Upper lobe of left lung (tissue), 6 donors: ENCODE measurements at regions not wholly inside any gene's neighbourhood (a gene's known extent, or its start where the extent isn't known, plus 50 kb on each side); places are given as distances from the start of the nearest gene placed in this dataset.

ENCODE experiments used
- ATAC-seq, 2 donors: fragments of 200-7000 bp; cut with Tn5 transposase; one replicate each; pipeline ENCODE4 v1.9.1; 2022; ENCODE audit warnings: mild to moderate bottlenecking in 2 of 2, moderate library complexity in 2 of 2; ENCODE audit not compliant: low FRiP score in 2 of 2
- DNase-seq, 2 donors: peaks; one replicate each; pipeline ENCODE4 v3.0.0-alpha.2; 2019 to 2020
- H3K27ac ChIP-seq, 4 donors: fragments of 200-600 bp; sonication (generic); one replicate each; pipeline ENCODE4 v1.5.1; 2016 to 2019
- H3K27me3 ChIP-seq, 4 donors: fragments of 200-600 bp; sonication (generic); one replicate each; pipeline ENCODE4 v1.5.1; 2017 to 2019
- H3K36me3 ChIP-seq, 4 donors: fragments of 200-600 bp; sonication (generic); one replicate each; pipeline ENCODE4 v1.5.1; 2016 to 2019
- H3K4me1 ChIP-seq, 4 donors: fragments of 200-600 bp; sonication (generic); one replicate each; pipeline ENCODE4 v1.5.1; 2018 to 2019
- H3K4me3 ChIP-seq, 4 donors: fragments of 200-600 bp; sonication (generic); one replicate each; pipeline ENCODE4 v1.5.1; 2017 to 2019; ENCODE audit warnings: mild to moderate bottlenecking in 2 of 4, moderate library complexity in 1 of 4
- H3K9me3 ChIP-seq, 4 donors: fragments of 200-600 bp; sonication (generic); one replicate each; pipeline ENCODE4 v1.5.1; 2018 to 2019
- EP300 ChIP-seq, 4 donors: sonication (generic); formaldehyde crosslinking; IDR thresholded peaks; one replicate each; pipeline ENCODE4 v1.5.1; 2017; ENCODE audit warnings: antibody characterized with exemption in 4 of 4, control low read depth in 2 of 4
- POLR2A ChIP-seq, 4 donors: fragments of 450-650 bp; IDR thresholded peaks; one replicate each; pipeline ENCODE4 v1.5.1; 2016 to 2017; ENCODE audit warnings: antibody characterized with exemption in 4 of 4, mild to moderate bottlenecking in 2 of 4
- POLR2AphosphoS5 ChIP-seq, 2 donors: sonication (generic); formaldehyde crosslinking; IDR thresholded peaks; one replicate each; pipeline ENCODE4 v1.5.1; 2017; ENCODE audit warnings: antibody characterized with exemption in 2 of 2
- WGBS, 2 donors: methylation state at CpG; one replicate each; pipeline ENCODE4 v1.1.5; 2017 to 2018; 5-methylcytosine and 5-hydroxymethylcytosine counted together
- TF ChIP-seq, protein P1 (sequence below), 6 experiments: fragments of 450-650 bp in 4 of 6; fragments of 200-600 bp in 2 of 6; sonication (generic) in 2 of 6; IDR thresholded peaks; one replicate each; pipeline ENCODE4 v1.5.1; 2016 to 2019; ENCODE audit warnings: antibody characterized with exemption in 6 of 6
- donor health status: DM: no; HTN: no; CAD: no; lungs with moderate emphysema.
- donor health status: DM: no; HTN: yes; CAD: no; lungs with severe emphysema.

GRCh38 chr9:31573561-31573960 is 810.9 kb upstream of the ACO1 start:
- H3K27me3 ChIP-seq = no peaks in the 10 kb centered on the region
- DNase-seq = no peak
- no peak overlapping the region for H3K4me3 ChIP-seq
- ATAC-seq = no peak
- TF ChIP-seq POLR2A (IDR thresholded peaks at IDR 0.05) (no peak), EP300 (IDR thresholded peaks at IDR 0.05) (no peak), POLR2AphosphoS5 (IDR thresholded peaks at IDR 0.05) (no peak)
- TF ChIP-seq, protein P1, sequence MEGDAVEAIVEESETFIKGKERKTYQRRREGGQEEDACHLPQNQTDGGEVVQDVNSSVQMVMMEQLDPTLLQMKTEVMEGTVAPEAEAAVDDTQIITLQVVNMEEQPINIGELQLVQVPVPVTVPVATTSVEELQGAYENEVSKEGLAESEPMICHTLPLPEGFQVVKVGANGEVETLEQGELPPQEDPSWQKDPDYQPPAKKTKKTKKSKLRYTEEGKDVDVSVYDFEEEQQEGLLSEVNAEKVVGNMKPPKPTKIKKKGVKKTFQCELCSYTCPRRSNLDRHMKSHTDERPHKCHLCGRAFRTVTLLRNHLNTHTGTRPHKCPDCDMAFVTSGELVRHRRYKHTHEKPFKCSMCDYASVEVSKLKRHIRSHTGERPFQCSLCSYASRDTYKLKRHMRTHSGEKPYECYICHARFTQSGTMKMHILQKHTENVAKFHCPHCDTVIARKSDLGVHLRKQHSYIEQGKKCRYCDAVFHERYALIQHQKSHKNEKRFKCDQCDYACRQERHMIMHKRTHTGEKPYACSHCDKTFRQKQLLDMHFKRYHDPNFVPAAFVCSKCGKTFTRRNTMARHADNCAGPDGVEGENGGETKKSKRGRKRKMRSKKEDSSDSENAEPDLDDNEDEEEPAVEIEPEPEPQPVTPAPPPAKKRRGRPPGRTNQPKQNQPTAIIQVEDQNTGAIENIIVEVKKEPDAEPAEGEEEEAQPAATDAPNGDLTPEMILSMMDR (IDR thresholded peaks at IDR 0.05) = no peak
- H3K36me3 ChIP-seq = no peaks in the 10 kb centered on the region
- no peaks in the 10 kb centered on the region for H3K4me1 ChIP-seq
- WGBS, 2 donors = 96 to 100% methylated on average over 2 of the region's 2 CpGs
- H3K27ac ChIP-seq = no peak overlapping the region
- H3K9me3 ChIP-seq = no peaks in the 10 kb centered on the region

DNA sequence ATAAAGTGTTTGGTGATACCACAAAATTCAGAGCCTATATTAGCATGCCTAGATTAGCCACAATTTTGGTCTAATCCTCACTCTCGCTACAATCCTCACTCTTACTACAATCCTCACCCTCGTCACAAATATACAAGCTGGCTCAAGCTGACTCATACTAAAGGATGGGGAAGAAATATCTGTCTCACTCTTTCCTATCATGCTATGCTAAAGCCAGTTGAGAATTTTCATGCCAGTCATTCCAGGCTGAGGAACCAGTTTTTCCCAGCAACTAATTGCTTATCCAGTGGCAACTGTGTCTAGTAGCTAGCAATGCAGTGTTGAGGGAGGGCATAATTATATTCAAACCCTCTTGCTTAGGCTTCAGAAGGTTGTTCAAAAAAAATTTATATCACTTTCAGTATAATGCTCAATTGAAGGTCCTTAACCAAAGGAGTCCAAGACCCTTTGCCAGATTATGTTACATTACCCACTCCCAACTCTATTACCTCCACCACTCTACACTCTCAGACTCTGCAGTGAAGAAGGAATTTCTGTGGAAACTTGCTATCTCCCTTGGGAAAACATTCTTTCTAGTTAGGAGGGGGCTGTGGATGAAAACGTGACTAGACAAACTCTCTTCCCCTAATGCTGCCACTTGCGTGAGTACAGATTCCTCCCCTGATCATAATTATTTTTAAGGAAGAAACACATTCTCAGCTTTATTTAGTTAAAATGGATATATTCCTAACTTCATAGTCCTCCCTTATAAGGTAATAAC is 810.3 kb upstream of the ACO1 start:
- DNase-seq (no peak), ATAC-seq (no peak)
- Histone ChIP-seq H3K27ac (no peak overlapping the region), H3K27me3 (no peaks in the 10 kb centered on the region), H3K4me1 (no peaks in the 10 kb centered on the region), H3K9me3 (no peaks in the 10 kb centered on the region), H3K36me3 (no peaks in the 10 kb centered on the region), H3K4me3 (no peak overlapping the region)
- TF ChIP-seq POLR2AphosphoS5 (IDR thresholded peaks at IDR 0.05) (no peak), POLR2A (IDR thresholded peaks at IDR 0.05) (no peak), EP300 (IDR thresholded peaks at IDR 0.05) (no peak)
- TF ChIP-seq, protein P1 (IDR thresholded peaks at IDR 0.05) = no peak
- WGBS, 2 donors = 87 to 88% methylated on average over 4 of the region's 4 CpGs

DNA sequence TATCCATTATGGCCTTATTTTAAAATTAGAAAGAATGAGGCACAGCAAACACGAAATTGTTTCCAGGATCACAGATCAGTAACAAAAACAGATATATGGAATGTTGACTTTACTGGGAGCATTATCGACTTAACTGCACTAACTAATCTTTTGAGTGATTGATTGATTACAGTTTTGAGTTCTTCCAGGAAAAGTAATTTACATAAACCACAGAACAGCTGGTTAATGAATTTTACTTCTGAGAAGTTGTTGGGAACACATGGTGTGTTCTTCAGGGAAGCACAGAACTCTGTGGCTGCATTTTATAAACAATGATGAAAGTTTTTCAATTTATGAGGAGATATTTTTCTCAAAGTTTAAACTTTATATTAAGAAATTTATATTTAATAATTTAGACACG is 802.4 kb upstream of the ACO1 start:
- Histone ChIP-seq H3K27me3 (no peaks in the 10 kb centered on the region), H3K36me3 (no peaks in the 10 kb centered on the region), H3K27ac (no peak overlapping the region), H3K4me1 (no peaks in the 10 kb centered on the region), H3K4me3 (no peak overlapping the region), H3K9me3 (no peaks in the 10 kb centered on the region)
- no peak for DNase-seq
- WGBS, 2 donors = 52 to 62% methylated on average over 3 of the region's 3 CpGs
- ATAC-seq = no peak
- no peak for TF ChIP-seq EP300 (IDR thresholded peaks at IDR 0.05)
- no peak for TF ChIP-seq POLR2A (IDR thresholded peaks at IDR 0.05)
- no peak for TF ChIP-seq POLR2AphosphoS5 (IDR thresholded peaks at IDR 0.05)
- TF ChIP-seq, protein P1 (IDR thresholded peaks at IDR 0.05) = no peak

GRCh38 chr9:31582561-31582960 is 801.9 kb upstream of the ACO1 start:
- H3K36me3 ChIP-seq = no peaks in the 10 kb centered on the region
- no peaks in the 10 kb centered on the region for H3K4me1 ChIP-seq
- H3K27ac ChIP-seq = no peak overlapping the region
- ATAC-seq (no peak), DNase-seq (no peak)
- no peak overlapping the region for H3K4me3 ChIP-seq
- H3K9me3 ChIP-seq = no peaks in the 10 kb centered on the region
- no peak for TF ChIP-seq EP300 (IDR thresholded peaks at IDR 0.05)
- no peaks in the 10 kb centered on the region for H3K27me3 ChIP-seq

DNA sequence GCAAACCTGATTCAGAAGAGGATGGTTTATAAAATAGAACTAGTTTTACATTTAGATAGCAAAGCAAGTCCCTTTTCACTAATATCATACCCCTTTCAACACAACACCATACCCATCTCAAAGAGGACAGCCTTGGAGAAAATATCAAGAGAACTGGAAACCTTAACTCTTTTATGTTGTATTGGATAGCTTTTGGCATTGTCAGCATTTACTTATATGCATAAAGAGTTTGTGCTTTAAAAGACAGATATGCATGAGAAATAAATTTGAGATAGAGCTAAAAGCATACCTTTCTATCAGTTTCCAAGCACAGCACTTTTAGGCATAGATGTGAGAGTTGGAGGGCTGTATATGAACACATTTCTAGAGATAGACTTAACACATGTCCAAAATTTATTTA is 799.3 kb upstream of the ACO1 start:
- no peaks in the 10 kb centered on the region for H3K9me3 ChIP-seq
- ATAC-seq (no peak), DNase-seq (no peak)
- no peaks in the 10 kb centered on the region for H3K36me3 ChIP-seq
- no peak overlapping the region for H3K4me3 ChIP-seq
- H3K27me3 ChIP-seq = no peaks in the 10 kb centered on the region
- no peak for TF ChIP-seq EP300 (IDR thresholded peaks at IDR 0.05)
- TF ChIP-seq, protein P1 (IDR thresholded peaks at IDR 0.05) = no peak
- TF ChIP-seq POLR2A (IDR thresholded peaks at IDR 0.05) = no peak
- TF ChIP-seq POLR2AphosphoS5 (IDR thresholded peaks at IDR 0.05) = no peak
- H3K4me1 ChIP-seq = no peaks in the 10 kb centered on the region
- H3K27ac ChIP-seq = no peak overlapping the region
